IPS-18a (cell line): ENCODE measurements at regions not wholly inside any gene's neighbourhood (a gene's known extent, or its start where the extent isn't known, plus 50 kb on each side); places are given as distances from the start of the nearest gene placed in this dataset.
"Not testable (repeated sequence)": the region's sequence is repeated elsewhere in the genome, so short reads cannot be mapped to it uniquely, and the experiment has no call there.

ENCODE experiments used
- H3K27ac ChIP-seq: one replicate; pipeline ENCODE4 v1.5.1; 2013; ENCODE audit warnings: low read length
- H3K27me3 ChIP-seq: one replicate; pipeline ENCODE4 v1.6.1; 2013; ENCODE audit warnings: mild to moderate bottlenecking, low read length; ENCODE audit not compliant: control insufficient read depth, insufficient read depth
- H3K36me3 ChIP-seq: one replicate; pipeline ENCODE4 v1.6.1; 2013; ENCODE audit warnings: low read depth, low read length; ENCODE audit not compliant: control insufficient read depth
- H3K4me1 ChIP-seq: one replicate; pipeline ENCODE4 v1.6.1; 2013; ENCODE audit warnings: low read depth, low read length; ENCODE audit not compliant: control insufficient read depth
- H3K4me3 ChIP-seq: one replicate; pipeline ENCODE4 v1.5.1; 2013; ENCODE audit warnings: low read length
- H3K9ac ChIP-seq: one replicate; pipeline ENCODE4 v1.6.1; 2013; ENCODE audit warnings: mild to moderate bottlenecking, low read length, moderate library complexity
- H3K9me3 ChIP-seq: one replicate; pipeline ENCODE4 v1.6.1; 2013; ENCODE audit warnings: low read depth, low read length; ENCODE audit not compliant: control insufficient read depth

DNA sequence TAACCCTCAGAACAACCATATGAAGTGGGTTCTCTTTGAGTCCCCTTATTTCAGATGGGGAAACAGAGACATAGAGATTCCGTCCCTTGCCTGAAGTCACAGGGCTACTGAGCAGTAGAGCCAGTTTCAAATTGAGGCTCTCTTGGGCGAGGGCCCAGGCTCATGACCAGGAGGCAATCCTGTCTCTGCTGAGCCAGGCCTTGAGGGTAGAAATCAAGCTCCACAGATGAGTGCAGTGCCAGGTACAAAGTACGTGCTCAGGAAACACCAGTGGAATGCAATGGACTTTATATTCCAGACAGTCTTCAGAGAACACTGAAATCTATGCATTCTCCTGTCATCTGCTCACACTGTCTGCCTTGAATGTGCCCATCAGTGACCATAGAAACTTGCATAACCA lies 291.7 kb upstream of the MAF start:
- no peaks in the 10 kb centered on the region for H3K36me3 ChIP-seq
- H3K4me3 ChIP-seq = no peak overlapping the region
- H3K9ac ChIP-seq = no peak overlapping the region
- H3K27me3 ChIP-seq = no peaks in the 10 kb centered on the region
- H3K9me3 ChIP-seq = no peaks in the 10 kb centered on the region
- H3K4me1 ChIP-seq = no peaks in the 10 kb centered on the region
- no peak overlapping the region for H3K27ac ChIP-seq

DNA sequence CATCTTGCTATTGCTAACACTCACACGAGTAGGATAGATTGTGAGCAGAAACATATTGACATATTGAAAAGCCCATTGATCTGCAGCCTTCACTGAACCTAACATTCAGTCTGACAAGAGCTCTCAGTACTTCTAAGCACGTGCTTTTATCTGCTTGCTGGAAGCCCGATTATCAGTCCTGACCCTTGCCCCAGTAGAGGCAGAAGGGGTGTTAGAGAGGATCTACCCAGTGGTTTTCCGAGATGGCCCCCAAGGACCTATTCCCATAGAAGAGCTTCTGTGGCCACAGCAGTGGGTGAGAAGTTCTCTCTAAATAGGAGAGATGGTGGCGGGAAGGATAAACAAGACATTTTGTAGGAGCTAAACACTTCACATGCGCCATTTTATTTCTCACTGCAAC lies 290.9 kb upstream of the MAF start:
- Histone ChIP-seq H3K27ac (no peak overlapping the region), H3K9ac (no peak overlapping the region), H3K4me1 (no peaks in the 10 kb centered on the region), H3K27me3 (no peaks in the 10 kb centered on the region), H3K36me3 (no peaks in the 10 kb centered on the region), H3K4me3 (no peak overlapping the region), H3K9me3 (no peaks in the 10 kb centered on the region)

DNA sequence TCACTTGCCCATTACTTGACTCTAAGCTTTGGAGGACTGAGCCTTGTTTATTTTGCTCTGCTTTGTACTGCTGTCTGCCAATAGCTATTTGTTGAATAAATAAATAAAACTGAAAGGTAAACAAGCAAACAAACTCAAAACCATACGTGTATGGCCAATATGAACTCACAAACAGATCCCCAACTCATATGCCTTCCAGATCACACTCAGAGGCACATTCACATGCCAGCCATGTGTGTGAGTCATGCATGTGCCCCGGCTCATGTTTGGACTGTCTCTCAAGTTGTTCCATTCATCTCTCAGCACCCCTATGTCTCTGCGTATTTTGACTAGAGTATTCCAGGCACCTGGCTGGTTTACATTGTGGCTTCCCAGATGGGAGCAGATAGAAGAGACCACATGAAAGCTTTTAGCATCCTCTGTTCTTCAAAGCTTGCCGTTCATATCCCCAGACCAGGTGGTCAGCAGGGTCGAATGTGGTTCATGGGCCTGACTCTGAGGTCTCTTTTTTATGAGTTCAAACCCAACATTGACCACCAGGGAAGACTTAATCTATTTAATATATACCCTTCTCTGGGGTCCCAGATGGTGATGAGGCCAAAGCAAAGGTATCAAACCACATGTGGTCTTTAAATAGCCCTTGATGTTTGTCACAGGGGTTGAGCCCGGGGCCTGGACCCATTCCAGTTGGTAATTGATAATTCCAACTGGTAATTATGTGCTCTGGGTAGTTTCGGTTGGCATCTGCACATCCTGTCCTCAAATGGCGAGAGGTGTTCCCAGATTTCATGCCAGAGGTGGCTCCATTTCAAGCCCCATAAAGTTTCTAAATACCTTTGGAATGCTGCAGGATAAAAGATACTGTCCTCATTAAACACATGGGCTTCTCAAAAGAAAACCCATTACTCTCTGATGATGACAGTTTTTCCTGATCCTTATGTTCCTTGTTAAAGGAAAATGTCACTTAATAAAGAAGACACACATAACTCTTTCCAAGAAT lies 287.3 kb upstream of the MAF start:
- Histone ChIP-seq H3K4me3 (no peak overlapping the region), H3K27me3 (no peaks in the 10 kb centered on the region), H3K4me1 (no peaks in the 10 kb centered on the region), H3K36me3 (no peaks in the 10 kb centered on the region), H3K9me3 (no peaks in the 10 kb centered on the region), H3K9ac (no peak overlapping the region), H3K27ac (no peak overlapping the region)

DNA sequence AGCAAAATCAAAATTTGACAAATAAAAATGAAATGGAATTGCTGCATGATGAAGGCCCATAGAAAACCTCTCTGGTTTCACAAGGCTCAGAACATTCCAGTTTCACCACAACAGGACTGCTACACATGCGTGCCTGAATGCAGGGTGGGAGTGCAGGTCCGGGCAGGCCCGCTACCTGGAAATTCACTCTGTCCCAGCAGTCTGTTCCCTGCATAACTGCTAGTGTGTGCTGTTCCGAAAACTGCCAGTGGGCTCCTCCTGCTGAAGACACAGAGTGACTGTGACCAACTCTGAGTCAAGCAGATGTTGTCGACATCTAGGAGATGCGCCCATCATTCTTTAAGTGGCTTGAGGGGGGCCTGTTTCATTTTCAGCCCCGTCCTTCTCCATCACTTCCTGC lies 284.8 kb upstream of the MAF start:
- Histone ChIP-seq H3K4me1 (no peaks in the 10 kb centered on the region), H3K27ac (no peak overlapping the region), H3K9ac (no peak overlapping the region), H3K27me3 (no peaks in the 10 kb centered on the region), H3K36me3 (no peaks in the 10 kb centered on the region), H3K9me3 (no peaks in the 10 kb centered on the region), H3K4me3 (no peak overlapping the region)

DNA sequence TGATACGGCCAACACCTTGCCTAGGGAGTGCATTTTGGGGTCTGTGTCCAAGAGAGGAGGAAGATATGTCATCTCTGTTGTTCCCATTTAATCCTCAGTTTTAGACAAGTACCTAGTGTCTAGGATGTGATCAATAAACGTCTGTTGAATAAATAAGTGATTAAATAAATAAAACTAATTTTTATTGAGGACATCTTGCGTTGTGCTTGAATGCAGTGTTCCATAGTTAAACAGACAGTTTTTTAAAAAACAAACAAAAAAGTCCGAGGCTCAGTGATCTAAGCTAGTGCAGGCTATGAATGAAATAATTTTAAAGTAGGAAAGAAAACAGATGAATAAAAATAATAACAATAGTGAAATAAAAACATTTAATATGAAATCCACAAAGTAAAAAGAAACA lies 283.0 kb upstream of the MAF start:
- Histone ChIP-seq H3K4me1 (no peaks in the 10 kb centered on the region), H3K9ac (no peak overlapping the region), H3K4me3 (no peak overlapping the region), H3K27me3 (no peaks in the 10 kb centered on the region), H3K36me3 (no peaks in the 10 kb centered on the region), H3K27ac (no peak overlapping the region), H3K9me3 (no peaks in the 10 kb centered on the region)

DNA sequence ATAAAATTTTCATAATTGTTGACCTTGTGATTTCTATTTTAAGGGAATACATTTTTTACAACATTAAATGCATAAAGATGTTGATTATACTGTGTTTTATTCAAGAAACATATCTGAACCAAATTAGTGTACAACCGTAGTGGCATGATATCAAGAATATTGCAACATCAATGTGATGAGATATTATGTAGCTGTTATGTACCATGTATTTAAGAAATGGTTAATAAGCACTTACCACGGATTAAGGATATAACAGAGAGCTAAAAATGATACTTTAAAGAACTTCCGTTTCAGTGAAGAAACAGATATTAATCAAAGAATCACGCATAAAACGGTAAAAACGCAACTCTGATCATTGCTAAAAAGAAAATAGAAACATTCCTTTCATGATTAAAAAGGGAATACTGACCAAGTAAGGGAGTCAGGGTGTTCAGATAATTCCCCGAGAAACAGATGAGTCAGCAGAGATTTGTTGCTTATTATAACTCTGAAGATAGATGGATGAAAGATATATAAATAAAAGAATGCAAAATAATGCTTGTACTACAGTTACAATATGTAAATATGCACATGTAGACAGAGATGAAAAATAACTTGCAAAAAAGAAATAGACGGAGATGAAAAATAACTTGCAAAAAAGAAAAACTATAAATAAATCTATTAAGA lies 281.9 kb upstream of the MAF start:
- no peaks in the 10 kb centered on the region for H3K27me3 ChIP-seq
- H3K4me3 ChIP-seq = no peak overlapping the region
- no peaks in the 10 kb centered on the region for H3K36me3 ChIP-seq
- no peaks in the 10 kb centered on the region for H3K9me3 ChIP-seq
- H3K4me1 ChIP-seq = no peaks in the 10 kb centered on the region
- H3K27ac ChIP-seq = no peak overlapping the region
- no peak overlapping the region for H3K9ac ChIP-seq

DNA sequence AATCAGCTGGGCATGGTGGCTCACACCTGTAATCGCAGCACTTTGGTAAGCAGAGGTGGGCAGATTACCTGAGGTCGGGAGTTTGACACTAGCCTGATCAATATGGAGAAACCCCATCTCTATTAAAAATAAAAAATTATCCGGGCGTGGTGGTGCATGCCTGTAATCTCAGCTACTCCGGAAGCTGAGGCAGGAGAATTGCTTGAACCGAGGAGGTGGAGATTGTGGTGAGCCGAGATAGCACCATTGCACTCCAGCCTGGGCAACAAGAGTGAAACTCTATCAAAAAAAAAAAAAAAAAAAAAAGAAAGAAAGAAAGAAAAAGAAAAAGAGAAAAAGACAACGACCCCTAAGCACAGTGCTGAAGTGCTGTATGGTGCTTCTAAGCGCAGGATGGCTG lies 280.6 kb upstream of the MAF start:
- H3K9me3 ChIP-seq, H3K27ac ChIP-seq, H3K9ac ChIP-seq, H3K4me1 ChIP-seq, H3K4me3 ChIP-seq, H3K27me3 ChIP-seq, H3K36me3 ChIP-seq: not testable (repeated sequence)

DNA sequence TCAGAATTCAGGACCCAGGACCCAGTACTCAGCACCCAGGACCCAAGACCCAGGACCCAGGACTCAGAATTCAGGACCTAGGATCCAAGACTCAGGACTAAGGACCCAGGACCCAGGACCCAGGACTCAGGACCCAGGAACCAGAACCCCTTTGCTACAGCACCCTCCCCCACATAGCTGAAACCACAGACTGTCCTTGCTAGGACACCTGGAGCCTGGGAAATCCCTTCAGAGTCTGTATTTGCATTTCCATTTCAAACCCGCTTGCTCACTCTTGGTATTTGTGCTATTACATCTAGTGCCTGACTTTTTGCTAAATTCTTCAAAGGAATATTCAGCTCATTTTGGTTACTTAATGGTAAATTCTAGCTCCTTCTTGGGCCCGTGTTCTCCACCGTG lies 275.8 kb upstream of the MAF start:
- no peaks in the 10 kb centered on the region for H3K27me3 ChIP-seq
- no peak overlapping the region for H3K9ac ChIP-seq
- H3K4me1 ChIP-seq = peaks cover 3% of the 10 kb centered on the region
- no peak overlapping the region for H3K27ac ChIP-seq
- no peaks in the 10 kb centered on the region for H3K9me3 ChIP-seq
- no peaks in the 10 kb centered on the region for H3K36me3 ChIP-seq
- no peak overlapping the region for H3K4me3 ChIP-seq

DNA sequence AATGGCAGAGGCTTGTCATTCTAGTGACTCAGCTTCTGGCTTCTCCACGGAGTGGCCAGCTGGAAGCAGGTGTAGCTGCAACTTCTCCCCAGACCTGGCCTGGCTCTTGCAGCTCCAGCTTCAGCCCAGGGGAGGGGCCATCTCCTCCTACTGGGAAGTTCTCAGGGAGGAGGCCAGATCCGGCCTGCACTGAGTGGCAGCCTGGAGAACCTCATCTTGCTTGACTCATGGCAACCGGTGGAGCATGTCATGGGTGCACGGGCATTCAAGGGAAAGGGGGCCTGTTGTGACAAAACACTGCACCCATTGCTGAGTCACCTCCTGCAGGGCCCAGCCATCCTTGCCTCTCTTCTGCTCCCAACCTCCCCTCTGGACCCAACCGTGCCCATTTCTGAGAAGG lies 273.9 kb upstream of the MAF start:
- Histone ChIP-seq H3K9ac (no peak overlapping the region), H3K27ac (no peak overlapping the region), H3K4me3 (no peak overlapping the region), H3K36me3 (no peaks in the 10 kb centered on the region), H3K27me3 (no peaks in the 10 kb centered on the region), H3K9me3 (no peaks in the 10 kb centered on the region), H3K4me1 (peaks cover 3% of the 10 kb centered on the region)

DNA sequence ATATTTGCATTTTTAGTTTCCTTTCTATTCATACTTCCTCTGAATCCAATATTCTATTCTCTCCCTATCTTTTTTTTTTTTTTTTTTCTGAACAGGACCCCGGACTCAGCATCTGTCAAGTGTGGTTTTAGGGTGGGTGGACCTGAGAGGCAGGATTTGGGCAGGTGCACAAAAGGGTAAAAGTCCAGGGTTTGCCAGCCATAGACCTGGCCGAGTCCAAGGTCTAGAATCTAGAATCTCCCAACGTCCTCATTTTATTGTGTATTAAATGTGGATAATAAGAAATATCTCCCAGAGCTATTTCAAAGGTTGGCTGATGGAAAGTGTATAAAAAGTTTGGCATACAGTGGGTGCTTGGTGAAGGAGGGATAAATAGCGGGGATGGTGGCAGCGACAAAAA lies 273.3 kb upstream of the MAF start:
- Histone ChIP-seq H3K27ac (no peak overlapping the region), H3K4me3 (no peak overlapping the region), H3K36me3 (no peaks in the 10 kb centered on the region), H3K9me3 (no peaks in the 10 kb centered on the region), H3K9ac (no peak overlapping the region), H3K4me1 (peaks cover 3% of the 10 kb centered on the region), H3K27me3 (no peaks in the 10 kb centered on the region)

DNA sequence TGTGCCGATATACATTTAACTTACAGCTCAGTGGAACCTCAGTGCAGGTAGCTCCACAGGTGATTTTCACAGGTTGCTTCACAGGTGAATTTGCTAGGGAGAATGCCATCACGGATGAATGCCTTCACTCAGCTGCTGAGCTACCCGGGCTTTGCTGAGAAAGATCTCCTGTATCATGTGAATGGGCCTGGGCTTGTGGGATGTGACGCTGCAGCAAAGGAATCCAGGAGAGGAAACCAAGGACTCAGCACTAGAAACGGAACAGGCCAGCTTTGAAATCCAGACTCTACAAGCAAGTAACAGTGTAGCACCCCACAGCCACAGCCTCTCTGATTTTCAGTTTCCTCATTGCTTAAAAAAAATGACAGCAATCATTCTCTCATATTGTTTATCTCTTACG lies 271.4 kb upstream of the MAF start:
- Histone ChIP-seq H3K27me3 (no peaks in the 10 kb centered on the region), H3K4me1 (peaks cover 3% of the 10 kb centered on the region), H3K27ac (no peak overlapping the region), H3K36me3 (no peaks in the 10 kb centered on the region), H3K9me3 (no peaks in the 10 kb centered on the region), H3K9ac (no peak overlapping the region), H3K4me3 (no peak overlapping the region)
